ENCODE measurements at regions not wholly inside any gene's neighbourhood (a gene's known extent, or its start where the extent isn't known, plus 50 kb on each side); places are given as distances from the start of the nearest gene placed in this dataset.

GRCh38 chr9:74117151-74117550 is 380.0 kb upstream of the RORB start:
- TF ChIP-seq CTCF (IDR thresholded peaks at IDR 0.05; ENCODE audit: low read depth, low read length, missing control alignments) = no peak
- H3K27ac ChIP-seq = no peak overlapping the region
- in situ Hi-C loops (cut with HindIII; ENCODE audit: low pct_ligation_motif_present, low sequenced_read_pairs) = no loop called here
- no peaks in the 10 kb centered on the region for H3K36me3 ChIP-seq (replicated peaks)
- no peak for DNase-seq
- H3K27me3 ChIP-seq (replicated peaks) = no peaks in the 10 kb centered on the region
- H3K4me3 ChIP-seq (ENCODE audit: low read depth, low read length) = no peak overlapping the region

- in situ Hi-C loops (cut with HindIII; ENCODE audit: low pct_ligation_motif_present, low sequenced_read_pairs) = no loop called here
Observed at GRCh38 chr9:74117731-74118130, 379.4 kb upstream of the RORB start.

GRCh38 chr9:74120061-74120460 is 377.1 kb upstream of the RORB start:
- TF ChIP-seq CTCF (IDR thresholded peaks at IDR 0.05; ENCODE audit: low read depth, low read length, missing control alignments) = no peak

More at GRCh38 chr9:74117731-74118130, 379.4 kb upstream of the RORB start:
- Histone ChIP-seq H3K4me3 (ENCODE audit: low read depth, low read length) (no peak overlapping the region), H3K27me3 (replicated peaks) (no peaks in the 10 kb centered on the region), H3K27ac (no peak overlapping the region), H3K36me3 (replicated peaks) (no peaks in the 10 kb centered on the region)
- TF ChIP-seq CTCF (IDR thresholded peaks at IDR 0.05; ENCODE audit: low read depth, low read length, missing control alignments) = no peak
- no peak for DNase-seq

GRCh38 chr9:74120470-74120869 is 376.7 kb upstream of the RORB start:
- Histone ChIP-seq H3K27me3 (replicated peaks) (no peaks in the 10 kb centered on the region), H3K27ac (no peak overlapping the region), H3K4me3 (ENCODE audit: low read depth, low read length) (no peak overlapping the region), H3K36me3 (replicated peaks) (no peaks in the 10 kb centered on the region)
- DNase-seq = no peak
- TF ChIP-seq CTCF (IDR thresholded peaks at IDR 0.05; ENCODE audit: low read depth, low read length, missing control alignments) = no peak
- in situ Hi-C loops (cut with HindIII; ENCODE audit: low pct_ligation_motif_present, low sequenced_read_pairs) = no loop called here

More at GRCh38 chr9:74120061-74120460, 377.1 kb upstream of the RORB start:
- Histone ChIP-seq H3K4me3 (ENCODE audit: low read depth, low read length) (no peak overlapping the region), H3K36me3 (replicated peaks) (no peaks in the 10 kb centered on the region), H3K27me3 (replicated peaks) (no peaks in the 10 kb centered on the region), H3K27ac (no peak overlapping the region)
- no peak for DNase-seq
- in situ Hi-C loops (cut with HindIII; ENCODE audit: low pct_ligation_motif_present, low sequenced_read_pairs) = no loop called here

GRCh38 chr9:74122216-74122615 is 374.9 kb upstream of the RORB start:
- H3K4me3 ChIP-seq (ENCODE audit: low read depth, low read length) = no peak overlapping the region
- TF ChIP-seq CTCF (IDR thresholded peaks at IDR 0.05; ENCODE audit: low read depth, low read length, missing control alignments) = no peak
- H3K36me3 ChIP-seq (replicated peaks) = no peaks in the 10 kb centered on the region
- no peak overlapping the region for H3K27ac ChIP-seq
- DNase-seq = no peak
- in situ Hi-C loops (cut with HindIII; ENCODE audit: low pct_ligation_motif_present, low sequenced_read_pairs) = no loop called here
- no peaks in the 10 kb centered on the region for H3K27me3 ChIP-seq (replicated peaks)

DNA sequence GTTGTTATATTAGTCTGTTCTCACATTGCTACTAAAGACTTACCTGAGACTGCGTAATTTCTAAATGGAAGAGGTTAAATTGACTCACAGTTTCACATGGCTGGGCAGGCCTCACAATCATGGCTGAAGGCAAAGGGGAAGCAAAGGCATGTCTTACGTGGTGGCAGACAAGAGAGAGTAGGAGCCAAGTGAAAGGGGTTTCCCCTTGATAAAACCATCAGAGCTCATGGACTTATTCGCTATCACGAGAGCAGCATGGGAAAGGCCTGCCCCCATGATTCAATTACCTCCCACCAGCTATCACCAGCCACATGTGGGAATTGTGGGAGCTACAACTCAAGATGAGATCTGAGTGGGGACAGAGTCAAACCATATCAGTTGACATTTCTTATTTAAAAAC is 374.5 kb upstream of the RORB start:
- H3K4me3 ChIP-seq (ENCODE audit: low read depth, low read length) = no peak overlapping the region
- no peak overlapping the region for H3K27ac ChIP-seq
- no peaks in the 10 kb centered on the region for H3K27me3 ChIP-seq (replicated peaks)
- no peak for TF ChIP-seq CTCF (IDR thresholded peaks at IDR 0.05; ENCODE audit: low read depth, low read length, missing control alignments)
- in situ Hi-C loops (cut with HindIII; ENCODE audit: low pct_ligation_motif_present, low sequenced_read_pairs) = no loop called here
- H3K36me3 ChIP-seq (replicated peaks) = no peaks in the 10 kb centered on the region
- no peak for DNase-seq

Data from brain microvascular endothelial cell (primary cell).